COR-L47 (cell line): ENCODE measurements at regions not wholly inside any gene's neighbourhood (a gene's known extent, or its start where the extent isn't known, plus 50 kb on each side); places are given as distances from the start of the nearest gene placed in this dataset.

Experiments used
- DNase-seq: peaks from one replicate; lab custom pipeline; 2025; lab: John Stamatoyannopoulos, UW

DNA sequence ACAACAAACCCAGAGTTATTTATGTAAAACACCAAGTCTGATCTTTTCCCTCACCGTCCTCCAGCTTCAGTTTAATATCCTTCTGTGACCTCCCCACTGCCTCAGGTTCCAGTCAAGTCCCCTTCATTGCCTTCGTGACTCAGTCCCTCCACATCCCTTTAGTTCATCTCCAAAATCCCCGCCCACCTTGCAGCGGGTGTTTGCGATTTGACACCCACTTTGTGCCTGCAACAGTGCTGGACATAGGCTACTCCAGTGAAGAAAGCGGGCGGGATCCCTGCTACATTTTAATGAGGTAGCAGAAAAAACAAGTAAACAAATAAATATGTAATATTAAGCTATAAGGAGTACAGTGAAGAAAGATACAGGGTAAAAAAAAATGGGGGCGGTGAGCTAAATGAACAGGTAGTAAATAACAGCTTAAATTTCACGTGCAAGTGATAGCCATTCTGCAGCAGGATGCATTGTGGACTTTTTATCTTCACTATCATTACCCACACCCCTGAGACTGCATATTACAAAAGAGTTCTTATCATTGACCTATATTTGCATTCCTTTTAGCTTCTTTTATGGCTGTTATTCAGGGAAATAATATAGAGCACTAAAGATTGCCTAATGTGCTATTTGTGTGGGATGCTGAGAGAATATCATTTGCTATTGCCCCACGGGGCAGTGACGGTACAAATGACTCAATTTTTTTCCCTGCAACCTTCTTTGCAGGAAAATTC is 222.8 kb upstream of the NUDT4 start:
- DNase-seq, result no peak

DNA sequence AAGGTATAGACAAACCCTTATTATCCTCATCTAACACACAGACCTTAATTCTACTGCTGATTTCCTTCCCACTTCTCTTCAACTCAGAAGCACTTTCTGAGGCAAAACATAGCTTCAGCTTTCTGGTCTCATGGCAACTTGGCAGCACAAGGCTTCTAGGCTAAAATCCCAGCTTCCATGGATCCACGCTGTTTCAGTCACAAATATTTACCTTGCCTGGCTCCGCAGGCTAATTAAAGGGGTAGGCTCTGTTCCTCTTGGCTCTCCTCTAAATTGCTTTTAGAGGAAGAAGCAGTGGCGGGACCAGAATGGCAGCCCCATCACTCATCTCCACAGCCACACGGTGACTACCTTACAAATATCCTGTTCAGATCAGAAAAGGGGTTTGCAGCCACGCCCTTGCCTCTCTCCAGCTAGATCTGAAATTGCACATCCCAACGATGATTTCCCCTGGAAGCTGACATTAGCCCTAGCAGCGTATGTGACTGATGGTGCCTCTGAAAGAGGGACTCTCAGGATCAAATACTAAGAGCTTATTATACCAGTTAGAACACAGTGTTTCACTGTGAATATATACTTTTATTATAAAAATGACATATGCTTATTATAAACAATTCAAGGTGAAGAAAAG is 221.5 kb upstream of the NUDT4 start:
- DNase-seq, result peak; percentile 87

DNA sequence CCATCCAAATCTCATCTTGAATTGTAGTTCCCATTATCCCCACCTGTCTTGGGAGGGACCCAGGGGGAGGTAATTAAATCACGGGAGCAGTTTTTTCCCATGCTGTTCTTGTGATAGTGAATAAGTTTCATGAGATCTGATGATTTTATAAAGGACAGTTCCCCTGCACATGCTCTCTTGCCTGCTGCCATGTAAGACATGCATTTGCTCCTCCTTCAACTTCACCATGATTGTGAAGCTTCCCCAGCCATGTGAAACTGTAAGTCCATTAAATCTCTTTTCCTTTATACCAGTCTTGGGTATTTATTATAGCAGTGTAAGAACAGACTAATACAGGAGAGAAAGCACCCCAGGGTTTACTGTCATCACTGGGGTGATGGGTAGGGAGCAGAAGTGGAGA is 220.4 kb upstream of the NUDT4 start:
- no peak for DNase-seq

DNA sequence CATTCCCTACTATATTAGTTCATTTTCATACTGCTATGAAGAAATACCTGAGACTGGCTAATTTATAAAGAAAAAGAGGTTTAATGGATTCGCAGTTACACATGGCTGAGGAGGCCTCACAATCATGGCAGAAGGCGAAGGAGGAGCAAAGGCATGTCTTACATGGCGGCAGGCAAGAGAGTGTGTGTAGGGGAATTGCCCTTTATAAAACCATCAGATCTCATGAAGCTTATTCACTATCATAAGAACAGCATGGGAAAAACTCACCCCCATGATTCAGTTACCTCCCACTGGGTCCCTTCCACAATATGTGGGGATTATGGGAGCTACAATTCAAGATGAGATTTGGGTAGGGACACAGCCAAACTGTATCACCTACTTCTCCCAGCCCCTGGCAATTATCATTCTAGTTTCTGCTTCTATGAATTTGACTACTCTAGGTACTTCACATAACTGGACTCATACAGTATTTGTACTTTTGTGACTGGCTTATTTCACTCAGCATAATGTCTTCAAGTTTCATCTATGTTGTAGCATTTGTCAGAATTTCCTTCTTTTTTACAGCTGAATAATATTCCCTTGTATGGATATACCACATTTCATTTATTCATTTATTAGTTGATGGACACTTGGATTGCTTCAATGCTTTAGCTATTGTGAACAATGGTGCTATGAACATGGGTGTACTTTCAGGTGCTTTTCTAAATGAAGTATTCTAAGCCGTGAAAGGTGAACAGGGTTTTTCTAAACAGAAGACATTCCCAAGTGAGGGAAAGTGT is 219.5 kb upstream of the NUDT4 start:
- DNase-seq, result no peak

DNA sequence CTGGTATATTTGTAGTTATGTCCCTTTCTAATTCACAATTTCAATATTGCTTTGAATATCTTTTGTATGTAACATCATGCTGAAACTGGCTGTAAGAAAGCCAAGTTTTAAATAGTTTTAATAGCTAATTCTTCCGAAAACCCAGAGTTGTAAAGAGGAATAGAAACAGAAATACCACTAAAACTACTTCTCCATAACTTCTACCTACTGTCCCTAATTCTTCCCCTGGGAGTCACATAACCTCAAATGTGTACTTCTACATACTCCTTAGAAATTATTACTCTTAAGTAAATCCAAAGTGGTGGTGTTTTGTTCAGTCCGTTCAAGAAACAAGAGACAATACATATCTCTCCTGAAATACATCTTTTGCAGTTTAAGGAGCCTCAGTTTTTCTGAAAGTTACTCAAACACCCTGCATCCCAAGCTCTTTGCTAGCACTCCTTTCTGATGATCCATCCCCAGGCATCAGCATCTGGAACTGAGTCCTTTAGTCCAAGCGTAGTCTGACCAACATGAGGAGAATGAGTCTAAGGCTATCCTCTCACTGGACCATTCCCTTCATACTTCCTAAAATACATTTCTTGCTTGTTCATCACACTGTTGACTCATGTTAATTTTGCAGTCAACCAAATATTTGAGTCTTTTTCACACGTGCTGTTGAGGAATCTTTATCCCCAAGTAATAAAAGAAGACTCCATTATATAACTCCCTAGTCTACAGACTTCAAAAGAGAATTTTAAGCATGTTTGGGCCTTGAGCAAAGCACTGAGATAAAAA is 214.3 kb upstream of the NUDT4 start:
- DNase-seq, result no peak

DNA sequence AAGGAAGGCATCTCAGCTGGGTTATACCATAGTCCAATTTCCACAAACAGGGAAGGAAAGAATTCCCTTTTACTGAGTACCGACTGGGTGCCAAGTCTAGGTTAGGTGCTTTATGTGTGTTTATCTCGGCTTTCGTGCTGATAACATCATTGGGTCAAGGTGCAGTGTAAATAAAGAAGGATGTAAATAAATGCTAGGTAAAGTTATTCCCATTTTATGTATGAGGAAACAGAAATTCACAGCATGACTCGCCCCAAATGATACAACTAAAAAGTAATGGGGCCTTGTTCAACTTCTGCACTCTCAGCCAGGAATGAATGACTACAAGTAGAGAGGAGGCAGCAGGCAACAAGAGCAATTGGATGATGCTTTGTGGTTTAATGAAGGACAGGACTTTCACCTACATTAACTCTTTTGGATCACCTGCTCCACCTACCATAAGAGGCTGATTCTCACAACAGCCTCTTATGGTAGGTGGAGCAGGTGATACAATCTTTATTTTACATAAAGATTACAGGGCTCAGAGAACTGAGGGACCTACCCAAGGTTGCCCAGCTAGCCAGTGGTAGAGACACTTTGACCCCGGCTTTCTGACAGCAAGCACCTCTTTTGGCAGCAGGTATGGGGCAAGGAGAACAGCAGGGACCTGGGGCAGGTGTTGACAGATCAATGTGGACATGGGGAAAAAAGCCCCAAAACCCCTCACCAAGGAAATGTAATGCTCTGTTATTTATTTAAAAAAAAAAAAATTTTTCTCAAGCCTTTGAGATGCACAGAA is 213.4 kb upstream of the NUDT4 start:
- no peak for DNase-seq

DNA sequence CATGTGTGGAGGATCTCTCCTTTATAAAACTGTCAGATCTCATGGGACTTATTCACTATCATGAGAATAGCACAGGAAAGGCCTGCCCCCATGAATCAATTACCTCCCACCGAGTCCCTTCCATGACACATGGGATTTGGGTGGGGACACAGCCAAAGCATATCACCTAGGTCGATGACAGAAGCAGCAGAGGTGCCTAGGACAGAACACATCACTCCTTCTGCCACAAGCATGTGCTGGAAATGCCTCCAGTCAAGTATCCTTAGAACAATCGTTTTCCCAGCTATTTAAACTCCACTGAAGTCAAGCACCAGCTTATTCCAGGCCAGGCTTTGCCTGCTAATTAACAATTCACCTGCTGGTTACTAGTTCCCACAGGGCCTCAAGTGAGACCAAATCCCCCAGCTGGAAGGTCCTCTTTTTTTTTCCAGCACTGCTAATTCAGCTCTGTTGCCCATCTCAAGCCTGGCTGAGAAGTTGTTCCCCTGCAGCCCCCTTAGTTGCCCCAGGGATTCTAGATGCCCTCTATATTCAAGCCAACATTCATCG is 212.3 kb upstream of the NUDT4 start:
- DNase-seq, result no peak

DNA sequence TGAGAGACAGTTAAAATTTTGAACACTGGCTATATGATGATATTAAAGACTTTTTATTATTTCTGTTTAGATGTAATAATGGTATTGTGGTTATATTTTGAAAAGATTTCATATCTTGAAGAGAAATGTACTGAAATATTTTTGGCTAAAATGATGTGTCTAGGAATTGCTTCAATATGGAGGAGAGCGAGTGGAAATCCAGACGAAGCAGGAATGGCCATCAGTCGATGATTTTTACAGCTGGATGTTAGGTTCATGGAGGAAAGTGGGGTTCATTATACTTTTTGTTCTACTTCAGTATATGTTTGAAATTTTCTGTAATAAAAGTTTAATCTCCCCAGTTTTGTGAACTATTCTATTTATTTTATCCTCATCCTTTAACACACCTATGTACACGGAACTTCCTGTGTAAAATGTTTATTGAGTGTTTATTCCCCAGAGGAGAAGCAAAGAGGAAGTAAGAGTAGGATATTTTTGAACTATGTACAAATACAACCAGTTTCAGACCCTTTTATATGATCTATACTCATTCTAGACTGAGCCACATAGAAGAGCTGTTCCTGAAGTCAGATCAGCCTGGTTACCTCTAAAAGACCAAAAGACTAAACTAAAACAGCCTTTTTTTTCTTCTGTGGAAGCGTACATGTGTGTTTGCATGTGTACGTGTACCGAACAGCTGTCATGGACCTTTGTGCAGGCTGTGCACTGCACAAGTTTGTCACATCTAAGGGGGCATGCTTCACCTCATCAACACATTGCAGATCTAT is 211.0 kb upstream of the NUDT4 start:
- DNase-seq, result no peak

DNA sequence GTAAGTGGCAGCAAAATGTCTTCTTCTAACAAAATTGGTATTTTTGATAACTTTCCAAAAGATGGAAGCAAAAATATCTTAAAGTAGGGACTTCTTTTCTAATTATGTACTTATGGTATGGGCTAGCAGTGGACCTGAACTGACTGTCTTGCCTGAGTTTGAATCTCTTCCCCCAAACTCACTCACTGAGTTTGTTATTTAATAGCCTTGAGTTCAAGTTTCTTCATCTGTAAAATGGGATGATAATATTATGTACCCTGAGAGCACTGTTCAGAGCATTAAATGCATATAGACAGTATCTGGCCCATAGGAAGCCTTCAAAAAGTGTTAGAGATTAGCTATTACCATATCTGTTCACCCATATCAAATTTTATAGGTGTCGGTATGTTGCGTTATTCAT is 210.4 kb upstream of the NUDT4 start:
- DNase-seq, result no peak

DNA sequence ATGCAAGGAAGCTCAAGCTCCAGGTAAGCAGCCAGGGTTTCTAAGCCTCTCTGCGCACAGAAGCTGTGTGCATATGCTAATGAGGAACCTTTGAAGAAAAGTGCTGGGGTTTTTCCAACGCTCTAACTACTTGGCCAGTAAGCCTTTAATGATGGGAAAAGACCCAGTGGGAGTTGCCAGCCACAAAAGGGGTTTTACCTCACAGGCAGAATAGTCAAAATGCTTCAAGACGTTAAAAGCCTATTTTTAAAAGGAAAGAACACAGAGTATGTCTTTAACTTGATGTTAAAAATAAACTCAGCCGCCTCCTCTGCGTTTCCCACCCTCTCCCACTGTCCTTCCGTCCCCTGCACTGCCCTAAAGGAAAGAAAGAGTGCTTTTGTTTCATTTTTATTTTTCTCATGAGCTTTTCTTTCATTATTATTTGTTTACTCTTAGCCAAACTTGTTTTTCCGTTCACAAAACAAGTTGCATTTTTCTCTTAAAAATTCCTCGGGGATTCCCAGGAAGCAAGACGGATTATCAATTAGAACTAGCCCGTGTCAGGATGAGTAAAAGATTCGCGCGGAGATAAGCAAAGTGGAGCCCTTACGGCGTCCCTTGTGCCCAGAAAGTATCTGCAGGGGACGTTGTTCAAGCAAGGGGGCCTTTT is 209.8 kb upstream of the NUDT4 start:
- DNase-seq, result no peak

DNA sequence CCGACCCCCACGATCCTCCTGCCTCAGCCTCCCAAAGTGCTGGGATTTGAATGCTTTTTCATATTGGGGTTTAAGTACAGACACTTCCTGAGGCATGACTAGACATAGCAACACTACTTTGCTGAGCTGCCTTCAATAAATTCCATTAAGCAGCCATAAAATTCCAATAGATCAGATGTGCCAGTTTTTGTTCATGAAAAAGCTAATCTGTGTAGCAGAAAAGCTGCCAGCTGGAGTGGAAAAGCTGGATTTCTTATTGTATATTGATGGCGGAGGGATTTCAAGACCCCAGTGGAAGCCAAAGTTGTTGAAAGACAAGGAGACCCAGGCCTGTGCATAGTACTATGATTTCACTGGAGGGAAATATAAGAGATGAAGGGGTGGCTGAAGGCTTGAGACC is 209.0 kb upstream of the NUDT4 start:
- DNase-seq, result no peak

DNA sequence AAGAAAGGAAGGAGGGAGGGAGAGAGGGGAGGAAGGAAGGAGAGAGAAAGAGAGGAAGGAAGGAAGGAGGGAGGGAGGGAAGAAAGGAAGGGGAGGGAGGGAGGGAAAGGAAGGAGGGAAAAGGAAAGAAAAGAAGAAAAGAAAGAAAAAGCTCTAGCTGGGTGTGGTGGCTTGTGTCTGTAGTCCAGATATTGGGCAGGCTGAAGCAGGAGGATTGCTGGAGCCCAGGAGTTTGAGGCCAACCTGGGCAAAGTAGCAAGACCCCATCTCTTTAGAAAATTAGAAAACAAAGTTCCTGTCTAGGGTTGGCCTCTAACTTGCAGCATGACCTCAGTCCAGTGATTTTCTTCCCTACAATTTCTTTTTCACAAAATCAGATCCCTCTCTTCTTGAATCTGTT is 208.2 kb upstream of the NUDT4 start:
- DNase-seq, result no peak

DNA sequence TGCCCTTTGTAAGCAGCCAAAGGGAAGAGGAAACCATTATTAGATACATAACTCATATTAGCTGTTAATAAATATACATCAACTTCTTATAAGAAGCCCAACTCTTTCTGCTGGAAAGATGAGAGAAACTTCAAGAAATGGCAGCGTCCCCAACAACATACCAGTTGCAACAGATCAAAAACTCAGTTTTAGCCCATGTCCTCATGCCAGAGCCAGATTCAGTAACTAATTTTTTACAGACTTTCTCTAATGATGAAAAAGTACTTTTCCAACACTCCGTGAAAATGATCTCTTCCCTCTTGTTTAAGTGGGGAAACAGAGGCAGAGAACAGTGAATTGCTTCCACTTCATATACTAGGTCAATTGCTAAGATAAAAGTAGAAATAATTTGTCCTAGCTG is 206.8 kb upstream of the NUDT4 start:
- no peak for DNase-seq

DNA sequence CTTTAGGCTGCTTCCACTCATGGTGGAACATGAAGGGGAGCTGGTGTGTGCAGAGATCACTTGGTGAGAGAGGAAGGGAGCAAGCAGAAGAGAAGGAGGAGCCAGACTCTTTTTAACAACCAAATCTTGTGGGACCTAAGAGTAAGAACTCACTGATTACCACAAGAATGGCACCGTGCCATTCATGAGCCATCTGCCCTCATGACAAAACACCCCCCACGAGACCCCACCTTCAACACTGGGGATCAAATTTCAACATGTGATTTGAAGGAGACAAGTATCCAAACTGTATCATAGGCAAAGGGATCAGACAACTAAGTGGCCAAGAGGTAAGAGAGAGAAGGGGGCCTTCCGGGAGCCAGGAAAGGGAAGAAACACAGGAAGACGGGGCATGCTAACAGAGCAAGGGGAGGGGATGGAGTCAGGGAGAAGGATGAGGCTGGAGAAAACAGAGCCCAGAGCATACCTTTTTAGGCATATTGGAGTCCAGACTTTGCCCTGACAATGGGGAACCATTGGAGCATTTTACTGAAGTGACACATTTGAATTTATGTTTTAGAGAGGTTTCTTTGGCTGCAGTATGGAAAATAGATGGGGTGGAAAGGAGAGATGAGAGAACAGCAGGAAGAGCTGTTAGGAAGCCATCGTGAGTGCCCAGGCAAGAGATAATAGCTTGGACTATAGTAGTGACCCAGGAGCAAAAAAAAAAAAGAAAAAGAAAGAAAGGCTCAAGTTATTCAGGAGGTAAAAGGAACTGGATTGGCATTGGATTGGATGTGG is 204.4 kb upstream of the NUDT4 start:
- DNase-seq, result no peak

DNA sequence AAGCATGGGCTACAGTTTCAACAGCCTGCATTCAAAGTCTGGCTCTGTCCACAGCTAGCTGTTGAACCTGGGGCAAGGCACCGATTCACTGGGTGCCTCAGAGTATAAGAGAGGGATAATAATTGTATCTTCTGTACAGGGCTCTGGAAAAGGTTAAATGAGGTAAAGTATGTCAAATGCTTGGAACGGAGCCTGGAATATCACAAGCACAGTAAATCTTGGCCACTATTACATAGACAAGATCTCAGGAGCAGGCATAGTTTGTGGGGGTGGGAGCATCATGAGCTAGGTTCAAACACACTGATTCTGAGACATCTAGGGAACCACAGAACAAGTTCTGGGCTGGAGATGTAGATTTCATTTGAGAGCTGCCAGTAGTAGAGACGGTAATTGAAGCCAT is 203.7 kb upstream of the NUDT4 start:
- DNase-seq, result no peak

DNA sequence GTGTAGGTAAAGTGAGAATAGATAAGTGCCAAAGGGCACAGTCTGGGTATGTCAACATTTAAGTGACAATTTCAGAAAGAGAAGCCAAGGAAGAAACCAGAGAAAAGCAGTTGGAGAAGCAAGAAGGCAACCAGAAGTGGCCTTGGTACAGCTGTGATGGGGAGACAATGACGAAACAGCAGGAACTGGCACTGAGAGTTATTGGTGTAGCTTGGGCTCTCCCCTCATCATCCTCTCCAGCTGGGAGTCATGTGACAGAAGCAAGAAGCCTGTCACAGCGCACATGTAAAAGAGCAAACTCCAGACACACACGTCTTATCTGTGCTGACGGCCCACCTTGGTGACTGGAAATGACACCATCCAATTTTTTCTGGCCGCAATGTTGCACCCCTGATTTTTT is 203.3 kb upstream of the NUDT4 start:
- no peak for DNase-seq

DNA sequence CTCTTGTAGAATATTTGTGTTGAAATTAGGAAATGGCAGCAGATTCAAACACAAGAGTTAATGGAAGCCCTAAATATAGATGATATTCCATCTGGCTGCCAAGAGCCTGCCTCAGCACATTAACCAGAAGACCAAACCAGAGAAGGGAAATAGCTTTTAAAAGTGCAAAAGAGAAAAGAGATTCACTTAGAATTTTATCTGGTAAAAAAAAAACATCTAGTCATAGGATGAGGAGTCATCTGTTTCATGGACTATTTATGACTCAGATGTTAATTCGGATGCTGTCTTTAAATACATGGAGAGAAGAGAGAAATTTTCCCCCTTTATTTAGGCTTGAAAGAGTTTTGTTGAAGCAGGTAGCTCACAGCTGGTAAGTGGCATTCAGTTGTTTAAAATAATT is 201.6 kb upstream of the NUDT4 start:
- DNase-seq, result no peak

DNA sequence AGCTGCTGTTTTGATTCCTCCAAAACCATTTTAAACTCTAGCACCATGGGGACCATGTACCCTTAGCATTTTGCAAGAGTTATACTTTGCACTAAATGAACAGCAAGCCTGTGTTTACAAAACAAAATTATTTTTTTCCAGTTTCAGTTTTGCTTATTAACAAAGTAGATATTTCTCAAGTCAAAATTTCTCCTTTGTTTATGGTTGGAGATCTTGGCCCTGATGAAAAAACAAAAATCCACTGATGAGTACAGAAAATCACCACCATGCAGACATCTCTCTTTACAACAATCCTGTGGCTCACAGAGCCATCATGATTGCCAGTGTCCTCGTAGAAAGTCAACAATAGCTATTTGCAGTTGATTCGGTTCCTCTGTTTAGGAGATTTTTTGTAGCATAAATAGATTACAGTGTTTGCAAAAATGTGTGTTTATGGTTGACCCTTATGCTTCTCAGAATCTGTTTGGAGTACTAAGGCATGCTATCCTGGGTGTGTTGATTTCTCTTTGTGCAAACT is 201.1 kb upstream of the NUDT4 start:
- DNase-seq, result no peak
